ENCODE measurements at regions not wholly inside any gene's neighbourhood (a gene's known extent, or its start where the extent isn't known, plus 50 kb on each side); places are given as distances from the start of the nearest gene placed in this dataset.
"Not testable (repeated sequence)": the region's sequence is repeated elsewhere in the genome, so short reads cannot be mapped to it uniquely, and the experiment has no call there.

GRCh38 chr5:118461436-118461835 lies 526.9 kb downstream of the DTWD2 start:
- DNase-seq, result no peak

DNA sequence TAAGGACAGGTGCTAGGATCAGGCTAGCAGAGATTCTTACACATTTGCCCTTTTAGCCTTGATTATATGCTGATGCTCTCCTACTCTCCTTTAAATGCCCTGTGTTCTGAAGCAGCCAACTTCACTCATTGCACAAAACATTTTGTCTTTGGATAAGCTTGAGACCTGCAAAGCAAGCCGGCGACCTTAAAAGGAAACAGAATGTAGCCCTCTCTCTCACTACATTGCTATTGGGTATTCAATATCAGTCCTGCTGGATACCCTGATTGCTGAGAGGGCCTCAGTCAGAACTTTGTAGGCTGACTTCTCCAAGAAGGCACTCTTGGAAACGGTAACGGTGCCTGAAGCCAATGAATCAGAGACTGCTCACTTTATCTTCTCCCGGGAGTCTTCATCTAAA lies 528.9 kb downstream of the DTWD2 start:
- DNase-seq, result no peak

DNA sequence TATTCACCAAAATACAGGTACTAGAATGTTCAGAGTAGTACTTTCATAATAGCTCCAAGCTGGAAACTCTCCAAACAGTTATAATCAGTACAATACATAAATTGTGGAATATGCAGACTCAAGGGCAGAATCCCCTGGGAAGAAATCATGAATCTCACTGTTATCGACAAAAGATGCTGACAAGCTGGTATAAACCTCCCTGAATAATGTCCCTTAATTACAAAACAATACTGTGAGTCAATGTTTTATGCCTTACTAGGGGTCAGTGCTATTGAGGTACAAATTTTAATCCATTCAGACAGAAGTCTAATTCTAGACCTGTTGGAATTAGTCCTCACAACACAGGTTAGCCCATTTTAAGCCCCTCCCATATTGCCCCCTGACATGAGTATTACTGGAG lies 532.3 kb downstream of the DTWD2 start:
- no peak for DNase-seq

DNA sequence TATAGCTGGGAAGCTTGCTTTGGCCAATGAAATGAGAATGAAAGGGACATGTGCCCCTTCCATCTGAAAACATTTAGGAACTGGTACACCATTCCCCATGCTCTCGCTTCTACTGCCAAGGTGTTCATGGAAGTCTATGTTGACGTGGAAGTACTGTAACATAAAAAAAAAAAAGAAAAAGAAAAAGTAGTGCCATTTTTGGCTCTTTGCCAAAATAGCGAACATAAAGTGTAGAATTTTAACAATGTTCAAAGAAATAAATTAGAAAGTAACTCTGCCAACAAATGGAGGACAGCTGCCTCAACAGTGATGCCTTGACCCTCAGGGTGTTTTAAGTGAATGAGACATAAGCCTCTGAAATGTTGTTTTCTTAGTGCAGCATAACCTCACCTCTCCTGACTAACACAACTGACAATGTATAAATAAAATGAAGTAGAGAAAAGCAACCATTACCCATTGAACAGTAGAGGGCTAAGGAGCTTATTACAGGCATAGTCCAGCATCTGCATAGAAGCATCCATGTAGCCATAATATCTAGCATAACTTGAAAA lies 536.6 kb downstream of the DTWD2 start:
- no peak for DNase-seq

DNA sequence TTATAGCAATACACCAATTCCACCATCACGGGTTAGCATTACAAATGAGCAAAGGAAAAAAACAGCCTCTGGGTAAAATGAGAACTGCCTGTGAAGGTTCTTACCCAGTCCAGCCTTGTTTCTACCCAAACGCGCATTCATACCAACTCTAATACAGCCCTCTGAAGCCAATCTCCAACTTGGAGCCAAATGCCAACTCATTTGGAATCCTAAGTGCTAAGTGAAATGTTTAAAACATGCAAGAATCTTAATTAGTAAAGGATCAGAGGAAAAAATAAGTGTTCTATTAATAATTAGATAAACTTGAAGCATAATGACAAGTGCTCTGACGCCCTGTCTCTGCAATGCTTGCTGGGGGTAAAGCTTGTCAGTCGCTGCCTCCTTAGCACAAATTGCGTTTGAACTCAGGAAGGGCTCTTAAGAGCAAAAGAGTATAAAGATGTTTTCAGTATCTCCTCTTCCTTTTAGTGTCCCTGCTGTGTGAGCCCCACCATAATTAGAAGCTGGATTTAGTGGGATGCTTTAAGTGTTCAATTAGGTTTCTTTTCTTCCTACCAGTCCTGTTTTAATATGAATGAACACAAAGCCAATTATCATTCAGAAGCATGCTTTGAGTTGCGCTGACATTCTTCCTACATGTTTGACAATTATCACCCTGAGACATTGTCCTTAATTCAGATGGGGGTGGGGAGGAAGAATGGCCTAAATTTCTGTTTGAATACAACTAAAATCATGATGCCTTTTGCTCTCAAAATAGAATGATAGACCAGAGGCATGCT lies 537.6 kb downstream of the DTWD2 start:
- DNase-seq, result no peak

DNA sequence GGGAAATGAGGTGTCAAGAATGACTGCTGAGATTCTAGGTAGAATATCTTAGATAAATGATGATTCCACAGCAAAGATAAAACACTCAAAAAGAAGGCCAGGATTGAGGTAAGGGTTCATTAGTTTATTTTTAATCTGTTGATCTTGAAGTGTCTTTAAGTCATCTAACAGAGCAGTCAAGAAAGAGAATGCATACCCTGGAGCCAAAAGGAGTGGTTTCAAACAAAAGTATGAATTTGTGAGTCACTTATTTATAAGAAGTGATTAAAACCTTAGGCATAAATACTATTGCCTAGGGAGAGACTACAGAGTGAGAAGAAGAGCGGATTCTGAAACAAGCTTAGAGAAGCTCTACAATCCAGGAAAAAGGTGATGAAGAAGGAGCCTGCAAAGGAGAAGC lies 541.0 kb downstream of the DTWD2 start:
- no peak for DNase-seq

DNA sequence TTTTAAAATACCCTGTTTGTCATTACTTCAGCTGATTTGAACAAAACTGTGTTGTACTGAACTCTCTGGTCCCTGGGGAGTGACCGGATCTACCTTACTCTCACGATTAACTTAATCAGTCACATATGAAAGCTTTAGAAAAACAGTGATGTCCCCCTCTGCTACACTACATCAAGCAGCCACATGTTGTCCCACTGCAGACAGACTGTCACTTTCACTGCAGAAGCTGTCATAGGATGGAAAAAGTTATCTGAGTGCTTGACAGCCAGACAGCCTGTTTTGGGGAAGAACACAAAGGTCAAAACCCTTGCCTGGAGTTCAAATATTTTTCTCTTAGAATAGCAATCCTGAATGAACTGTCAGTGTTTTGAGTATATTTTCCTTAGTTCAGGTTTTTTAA lies 546.4 kb downstream of the DTWD2 start:
- no peak for DNase-seq

DNA sequence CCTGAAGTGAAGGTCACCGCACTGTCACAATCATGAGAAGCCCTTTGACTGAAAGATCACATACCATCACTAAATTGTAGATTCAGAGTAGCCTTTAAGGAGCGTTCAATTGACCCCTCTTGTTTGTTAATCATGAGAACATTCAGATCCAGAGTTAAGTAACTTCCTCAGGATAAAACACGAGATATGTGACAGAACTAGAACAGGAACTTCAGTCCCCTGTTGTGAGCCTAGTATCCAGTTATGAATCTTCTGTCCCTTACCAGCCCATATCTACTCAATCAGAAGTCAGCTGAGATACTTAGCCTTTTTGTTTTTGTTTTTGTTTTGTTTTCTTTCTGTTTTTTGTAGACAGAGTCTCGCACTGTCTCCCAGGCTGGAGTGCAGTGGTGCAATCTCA lies 547.3 kb downstream of the DTWD2 start:
- DNase-seq, result no peak

GRCh38 chr5:118440496-118440895 lies 547.9 kb downstream of the DTWD2 start:
- no peak for DNase-seq

GRCh38 chr5:118439831-118440230 lies 548.5 kb downstream of the DTWD2 start:
- DNase-seq, result no peak

- no peak for DNase-seq
Measured at GRCh38 chr5:118435131-118435530, 553.2 kb downstream of the DTWD2 start.

- DNase-seq, result no peak
Measured at GRCh38 chr5:118434522-118434921, 553.8 kb downstream of the DTWD2 start.

GRCh38 chr5:118430076-118430475 lies 558.3 kb downstream of the DTWD2 start:
- no peak for DNase-seq

GRCh38 chr5:118407958-118408357 lies 580.4 kb downstream of the DTWD2 start:
- no peak for DNase-seq

DNA sequence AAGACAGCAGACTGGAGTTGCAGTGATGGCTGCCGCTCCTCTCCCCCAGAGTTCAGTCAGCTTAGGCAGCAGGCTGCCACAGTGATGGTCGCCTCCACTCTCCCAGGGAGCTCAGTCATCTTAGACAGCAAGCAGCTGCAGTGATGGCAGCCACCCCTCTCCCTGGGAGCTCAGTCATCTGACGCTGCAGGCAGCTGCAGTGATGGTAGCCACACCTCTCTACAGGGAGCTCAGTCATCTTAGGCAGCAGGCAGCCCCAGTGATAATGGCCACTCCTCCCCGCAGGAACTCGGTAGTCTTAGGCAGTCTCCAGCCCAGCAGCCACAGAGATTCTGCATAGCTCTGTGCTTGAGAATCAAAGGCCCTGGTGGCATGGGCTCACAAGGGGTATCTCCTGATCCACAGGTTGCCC lies 582.7 kb downstream of the DTWD2 start:
- no peak for DNase-seq

GRCh38 chr5:118397236-118397635 lies 591.1 kb downstream of the DTWD2 start:
- DNase-seq, result no peak

GRCh38 chr5:118392491-118392890 lies 595.9 kb downstream of the DTWD2 start:
- DNase-seq, result no peak

GRCh38 chr5:118382931-118383330 lies 605.4 kb downstream of the DTWD2 start:
- DNase-seq, result not testable (repeated sequence)

DNA sequence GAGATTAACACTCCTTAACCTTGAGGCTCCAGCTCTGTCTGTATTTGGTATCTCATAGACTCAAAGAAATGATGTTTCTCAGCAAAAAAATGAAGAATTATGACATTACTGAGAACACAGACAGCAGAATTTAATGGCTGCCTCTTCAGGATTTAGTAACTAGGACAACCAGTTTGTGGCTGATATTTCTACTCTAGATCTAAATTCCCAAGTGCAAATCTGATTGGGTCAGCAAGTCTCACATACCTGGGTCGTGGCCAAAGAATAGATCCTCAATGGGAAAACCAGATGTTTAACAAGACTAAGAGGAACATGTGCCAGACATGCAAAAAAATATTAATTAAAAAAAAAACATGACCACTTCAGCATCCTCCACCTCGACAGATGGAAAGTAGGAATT lies 608.9 kb downstream of the DTWD2 start:
- DNase-seq, result no peak

DNA sequence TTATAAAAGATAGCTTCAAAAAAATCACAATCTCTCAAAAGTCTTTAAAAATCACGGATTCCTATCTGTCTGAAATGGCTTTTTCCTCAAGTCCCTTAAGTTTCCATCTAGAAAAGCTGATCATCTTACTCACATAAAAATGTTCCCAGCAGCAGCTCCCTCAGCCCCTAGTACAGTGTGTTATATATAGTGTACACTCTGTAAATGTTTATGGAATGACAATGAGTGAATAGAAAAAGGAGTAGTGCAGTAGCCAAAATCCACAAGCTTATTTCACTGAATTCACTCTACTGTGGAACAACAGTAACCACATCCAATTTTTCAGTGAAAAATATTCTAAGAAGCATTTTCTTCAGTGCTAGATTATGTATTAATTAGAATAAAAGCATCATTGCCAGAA lies 609.4 kb downstream of the DTWD2 start:
- DNase-seq, result no peak

DNA sequence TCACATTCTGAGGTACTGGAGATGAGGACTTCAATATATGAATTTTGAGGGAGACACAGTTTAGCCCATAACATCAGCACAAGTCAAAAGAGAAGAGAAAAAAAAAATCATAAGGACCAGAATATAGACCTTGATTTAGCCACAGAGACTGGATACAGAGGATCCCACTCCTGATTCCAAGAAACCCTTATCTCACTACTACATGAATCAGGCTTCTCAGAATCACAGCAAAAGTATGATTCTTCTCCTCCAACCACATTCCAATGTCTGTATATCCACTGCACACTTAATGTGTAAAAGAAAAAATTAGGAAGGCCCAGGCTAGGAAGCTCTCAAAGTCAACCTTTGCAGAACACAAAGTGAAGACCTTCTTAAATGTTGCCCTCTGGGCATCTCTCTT lies 610.9 kb downstream of the DTWD2 start:
- DNase-seq, result no peak

DNA sequence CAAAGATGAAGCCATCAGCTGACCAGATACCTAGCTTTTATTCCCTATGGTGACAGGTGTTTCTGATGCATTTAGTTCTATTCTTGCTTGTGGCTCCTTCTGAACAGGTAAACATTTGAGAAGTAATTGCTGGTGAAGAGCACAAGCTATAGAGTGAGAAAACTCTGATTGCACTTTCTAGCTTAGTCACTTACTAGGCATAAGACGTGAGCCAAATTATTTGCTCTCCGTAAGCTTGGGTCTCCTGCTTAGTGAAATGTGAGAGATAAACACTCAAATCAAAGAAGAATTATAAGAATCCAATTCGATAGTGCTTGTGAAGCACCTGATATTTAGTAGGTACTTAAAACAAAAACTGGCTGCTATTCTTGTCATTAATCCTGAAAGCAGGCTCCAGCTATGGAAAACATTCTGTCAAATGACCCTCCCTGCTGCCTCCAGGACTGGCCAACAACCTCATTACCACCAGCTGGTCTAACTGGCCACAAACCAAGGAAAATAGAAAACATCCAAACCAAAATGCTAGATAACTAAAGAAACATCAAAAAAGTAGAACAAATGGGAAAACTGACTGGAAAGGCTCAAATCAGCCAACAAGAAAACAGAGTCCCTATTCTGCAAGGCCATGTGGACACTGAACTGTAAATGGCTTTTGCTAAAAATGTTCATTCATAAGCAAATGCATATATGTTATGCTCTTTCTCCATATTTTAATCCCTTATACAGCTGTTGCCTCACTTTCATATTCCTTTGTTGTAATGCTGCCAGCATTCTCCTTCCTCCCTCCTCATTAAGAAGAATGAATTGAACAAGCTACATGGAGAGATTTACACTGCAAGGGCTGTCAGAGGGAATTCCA lies 616.1 kb downstream of the DTWD2 start:
- no peak for DNase-seq

DNA sequence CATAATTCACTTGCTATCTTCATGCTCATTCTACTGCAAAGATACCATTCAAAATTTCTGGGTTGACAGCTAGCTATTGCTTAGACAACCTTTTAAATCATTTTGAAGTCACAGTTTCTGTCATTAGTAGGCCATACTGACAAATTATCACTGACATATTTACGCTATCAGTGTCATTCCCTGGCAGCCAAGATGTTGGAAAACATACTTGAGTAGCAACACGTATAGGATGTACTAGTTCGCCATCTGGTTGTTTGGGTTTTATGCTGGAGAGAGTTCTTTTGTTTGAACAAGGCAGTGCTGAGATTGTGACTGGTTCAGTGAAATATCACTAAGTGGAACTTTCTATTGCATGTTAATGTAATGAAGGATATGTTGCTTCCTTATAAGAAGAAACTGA lies 621.9 kb downstream of the DTWD2 start:
- DNase-seq, result no peak

- DNase-seq, result no peak
Measured at GRCh38 chr5:118365718-118366117, 622.6 kb downstream of the DTWD2 start.
